GM12864 (cell line): ENCODE measurements at regions not wholly inside any gene's neighbourhood (a gene's known extent, or its start where the extent isn't known, plus 50 kb on each side); places are given as distances from the start of the nearest gene placed in this dataset.

ENCODE experiments used
- DNase-seq: peaks from one replicate; pipeline ENCODE4 v3.0.0-alpha.2; 2011; ENCODE audit warnings: low read depth
- H3K4me3 ChIP-seq: 2 replicates; pipeline ENCODE4 v1.5.1; 2011; ENCODE audit warnings: mild to moderate bottlenecking, low read depth, low read length, control low read depth
- CTCF ChIP-seq: IDR thresholded peaks from 2 replicates; pipeline ENCODE4 v1.5.1; 2011; ENCODE audit warnings: low read depth, mild to moderate bottlenecking, moderate library complexity, low read length, control low read depth, inconsistent platforms; ENCODE audit errors: missing control alignments

- no peak for TF ChIP-seq CTCF
- no peak for DNase-seq
- no peak overlapping the region for H3K4me3 ChIP-seq
Measured at GRCh38 chrX:122833230-122833629, 350.8 kb upstream of the GRIA3 start.

- TF ChIP-seq CTCF = no peak
- no peak for DNase-seq
- H3K4me3 ChIP-seq = no peak overlapping the region
Measured at GRCh38 chrX:122835886-122836285, 348.2 kb upstream of the GRIA3 start.

- no peak overlapping the region for H3K4me3 ChIP-seq
- DNase-seq = no peak
- no peak for TF ChIP-seq CTCF
Measured at GRCh38 chrX:122850326-122850725, 333.8 kb upstream of the GRIA3 start.

GRCh38 chrX:122856205-122856604 lies 327.9 kb upstream of the GRIA3 start:
- DNase-seq = no peak
- TF ChIP-seq CTCF = no peak

GRCh38 chrX:122857734-122858133 lies 326.3 kb upstream of the GRIA3 start:
- no peak for DNase-seq
- H3K4me3 ChIP-seq = no peak overlapping the region
- no peak for TF ChIP-seq CTCF

More at GRCh38 chrX:122856205-122856604, 327.9 kb upstream of the GRIA3 start:
- H3K4me3 ChIP-seq = no peak overlapping the region

GRCh38 chrX:122863067-122863466 lies 321.0 kb upstream of the GRIA3 start:
- no peak overlapping the region for H3K4me3 ChIP-seq
- DNase-seq = no peak
- TF ChIP-seq CTCF = no peak

- DNase-seq = no peak
- no peak overlapping the region for H3K4me3 ChIP-seq
- TF ChIP-seq CTCF = no peak
Measured at GRCh38 chrX:122866532-122866931, 317.5 kb upstream of the GRIA3 start.
